ENCODE measurements at regions not wholly inside any gene's neighbourhood (a gene's known extent, or its start where the extent isn't known, plus 50 kb on each side); places are given as distances from the start of the nearest gene placed in this dataset.
"Not testable (repeated sequence)": the region's sequence is repeated elsewhere in the genome, so short reads cannot be mapped to it uniquely, and the experiment has no call there.

DNA sequence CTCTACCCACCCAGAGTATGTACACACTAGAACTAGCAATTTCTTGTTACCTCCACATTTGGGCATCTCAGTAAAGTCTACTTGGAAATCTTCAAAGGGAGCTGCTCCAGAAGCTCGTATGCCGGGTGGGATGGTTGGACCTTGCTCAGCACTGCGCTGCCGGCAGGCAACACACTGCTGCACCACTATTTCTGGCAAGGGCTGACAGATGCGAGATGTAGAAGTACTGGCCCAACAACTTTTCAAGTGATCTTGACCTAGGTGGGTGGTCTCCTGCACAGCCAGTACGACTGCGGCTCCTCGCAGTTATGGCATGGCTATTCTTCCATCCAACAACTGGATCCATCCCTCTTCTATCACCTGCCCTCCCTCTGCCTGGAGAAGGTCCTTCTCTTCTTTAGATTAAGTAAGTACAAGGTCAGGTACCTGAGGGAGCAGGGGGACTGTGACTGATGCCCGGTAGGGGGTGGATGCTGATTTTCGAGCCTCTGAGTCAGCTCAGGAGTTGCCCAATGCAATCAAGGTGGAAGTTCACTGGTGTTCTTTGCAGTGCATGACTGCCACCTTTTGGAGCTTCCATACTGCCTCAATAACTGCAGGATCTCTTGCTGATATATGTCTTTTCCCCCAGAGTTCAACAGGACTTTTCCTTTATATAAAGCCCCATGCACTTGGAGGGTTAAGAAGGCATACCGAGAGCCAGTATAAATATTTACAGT lies 100.4 kb upstream of the SLC1A4 start:
- DNase-seq: no peak

DNA sequence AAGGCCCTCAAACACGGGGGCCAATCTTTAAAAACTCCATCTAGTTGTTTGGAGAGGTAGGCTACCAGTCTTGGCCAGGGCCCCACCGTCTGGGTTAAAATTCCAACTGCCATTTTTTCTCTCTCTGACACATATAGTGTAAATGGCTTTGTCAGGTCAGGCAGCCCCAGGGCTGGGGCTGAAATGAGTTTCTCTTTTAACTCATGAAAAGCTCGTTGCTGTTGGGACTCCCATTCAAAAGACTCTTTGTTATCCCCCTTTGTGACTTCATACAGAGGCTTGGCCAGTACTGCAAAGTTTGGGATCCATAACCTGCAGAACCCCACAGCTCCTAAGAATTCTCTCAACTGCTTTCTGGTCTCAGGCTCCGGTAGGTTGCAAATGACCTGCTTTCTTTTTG lies 99.4 kb upstream of the SLC1A4 start:
- no peak for DNase-seq

DNA sequence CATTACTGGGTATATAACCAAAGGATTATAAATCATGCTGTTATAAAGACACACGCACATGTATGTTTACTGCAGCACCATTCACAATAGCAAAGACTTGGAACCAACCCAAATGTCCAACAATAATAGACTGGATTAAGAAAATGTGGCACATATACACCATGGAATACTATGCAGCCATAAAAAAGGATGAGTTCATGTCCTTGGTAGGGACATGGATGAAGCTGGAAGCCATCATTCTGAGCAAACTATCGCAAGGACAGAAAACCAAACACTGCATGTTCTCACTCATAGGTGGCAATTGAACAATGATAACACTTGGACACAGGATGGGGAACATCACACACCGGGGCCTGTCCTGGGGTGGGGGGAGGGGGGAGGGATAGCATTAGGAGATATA lies 92.6 kb upstream of the SLC1A4 start:
- DNase-seq: not testable (repeated sequence)

DNA sequence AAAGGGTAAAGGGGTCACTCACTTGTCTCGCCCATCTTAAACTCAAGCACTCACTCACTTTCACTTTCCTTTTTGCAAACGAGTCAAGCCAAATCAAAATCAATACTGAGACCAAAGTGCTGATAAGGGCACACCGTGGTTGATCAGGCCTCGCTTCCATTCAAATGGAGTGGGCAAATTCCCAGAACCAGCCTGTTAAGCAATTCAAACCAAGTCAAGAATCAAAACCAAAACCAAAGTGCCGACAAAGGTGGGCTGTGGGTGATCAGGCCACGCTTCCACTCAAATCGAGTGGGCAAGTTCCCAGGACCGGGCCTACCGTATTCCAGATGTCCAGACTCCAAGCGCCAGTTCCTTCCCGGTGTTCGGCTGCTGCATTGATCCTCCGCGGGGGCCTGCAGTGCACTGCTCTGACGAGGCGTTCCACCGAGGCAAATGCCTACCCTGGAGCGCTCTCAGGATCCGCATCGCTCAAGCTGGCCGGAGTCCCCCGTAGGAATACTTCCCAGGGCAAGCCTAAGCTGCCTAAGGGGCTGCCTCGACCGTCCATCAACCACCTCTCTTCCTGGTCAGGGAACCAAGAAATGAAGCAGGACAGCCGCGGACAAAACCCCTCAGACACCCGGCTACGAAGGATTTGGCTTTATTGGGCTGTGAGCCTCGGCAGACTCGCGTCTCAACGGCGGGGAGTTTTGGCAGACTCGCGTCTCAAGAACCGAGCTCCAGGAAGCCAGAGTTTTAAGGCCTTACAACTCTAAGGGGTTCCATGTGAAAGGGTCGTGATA lies 89.9 kb upstream of the SLC1A4 start:
- DNase-seq: no peak

DNA sequence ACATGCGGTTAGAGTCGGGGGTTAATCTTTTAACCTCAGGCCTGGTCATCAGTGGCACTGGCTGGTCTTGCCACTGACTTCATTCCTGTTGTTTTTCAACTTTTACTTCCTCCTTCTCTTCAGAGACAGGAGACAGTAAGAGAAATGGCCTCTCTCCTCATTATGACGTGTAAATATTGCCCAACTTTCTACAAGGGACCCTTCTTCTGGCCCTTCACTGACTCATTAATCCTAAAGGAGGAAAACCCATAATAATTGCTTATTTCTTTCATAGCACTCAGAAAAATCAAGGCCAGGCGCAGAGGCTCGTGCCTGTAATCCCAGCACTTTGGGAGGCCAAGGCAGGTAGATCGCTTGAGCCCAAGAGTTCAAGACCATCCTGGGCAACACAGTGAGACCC lies 89.3 kb upstream of the SLC1A4 start:
- DNase-seq: not testable (repeated sequence)

DNA sequence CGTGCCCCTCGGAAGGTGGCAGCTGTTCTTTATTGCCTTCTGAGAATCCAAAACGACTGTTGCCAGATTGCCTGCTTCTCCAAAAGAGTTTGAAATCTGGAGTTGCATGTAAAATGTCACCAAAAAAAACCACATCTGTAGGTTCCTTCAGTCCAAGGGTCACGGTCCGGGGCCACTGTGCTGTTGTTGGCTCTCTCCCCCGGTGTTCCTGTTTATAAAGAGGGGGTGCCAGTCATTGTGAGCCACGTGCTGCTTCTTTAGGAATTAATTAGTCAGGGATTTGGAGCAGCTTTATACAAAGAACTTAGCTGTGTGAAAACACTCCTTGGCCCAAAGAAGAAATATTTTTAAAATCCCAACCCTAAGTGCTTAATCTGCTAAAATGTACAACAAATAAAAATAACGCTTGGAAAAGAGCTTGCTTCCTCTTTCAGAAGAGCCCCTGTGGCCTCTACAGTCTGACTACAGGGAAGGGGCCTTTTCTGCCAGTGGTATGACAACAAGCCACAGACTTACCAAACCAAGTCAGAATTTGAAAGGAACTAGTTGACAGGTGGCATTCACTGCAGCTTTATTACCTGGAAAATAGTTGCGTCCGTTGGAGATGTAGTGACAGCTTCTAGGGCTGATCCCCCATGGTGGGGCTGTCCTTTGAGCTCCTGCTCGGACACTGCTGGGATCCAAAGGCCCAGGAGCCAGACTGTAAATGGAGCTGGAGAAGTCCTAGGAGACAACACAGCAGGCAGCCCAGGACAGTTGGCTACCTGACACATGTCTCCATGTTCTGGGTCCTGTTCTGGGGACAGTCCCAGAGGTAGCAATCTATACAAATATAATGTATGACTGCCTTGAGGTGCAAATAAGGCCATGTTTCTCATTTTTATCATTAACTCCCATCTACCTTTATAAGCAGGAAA lies 84.5 kb upstream of the SLC1A4 start:
- DNase-seq: no peak

DNA sequence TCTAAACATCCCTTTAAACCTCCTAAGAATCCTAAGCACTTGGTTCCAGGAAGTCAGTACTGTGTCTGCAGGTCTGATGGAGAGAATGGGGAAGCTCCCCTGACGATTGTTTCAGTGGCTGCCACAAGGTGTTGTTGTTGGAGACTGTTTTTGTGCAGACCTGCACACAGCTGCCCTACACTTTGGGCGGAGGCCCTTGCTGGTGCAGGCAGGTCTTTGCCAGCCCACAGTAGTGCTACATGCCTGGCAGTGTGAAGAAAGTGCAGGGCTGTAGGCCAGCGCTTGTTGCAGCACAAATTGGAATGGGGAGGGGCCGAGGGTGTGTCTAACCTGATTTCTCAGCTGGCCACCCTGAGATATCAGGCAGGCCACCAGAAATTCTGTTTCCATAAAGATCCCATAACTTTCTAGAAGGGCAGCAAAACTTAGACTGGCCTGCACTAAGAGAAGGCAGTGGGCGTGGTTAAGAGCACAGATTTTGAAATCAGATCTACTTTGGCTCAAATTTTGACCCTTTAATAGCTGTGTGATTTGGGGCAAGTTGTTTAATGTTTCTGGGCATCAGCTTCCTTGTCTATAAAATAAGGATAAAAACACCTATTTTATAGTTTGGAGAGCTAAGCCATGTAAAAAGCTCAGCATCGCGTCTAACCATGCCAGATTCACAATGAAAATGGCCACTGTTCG lies 83.7 kb upstream of the SLC1A4 start:
- DNase-seq: no peak

DNA sequence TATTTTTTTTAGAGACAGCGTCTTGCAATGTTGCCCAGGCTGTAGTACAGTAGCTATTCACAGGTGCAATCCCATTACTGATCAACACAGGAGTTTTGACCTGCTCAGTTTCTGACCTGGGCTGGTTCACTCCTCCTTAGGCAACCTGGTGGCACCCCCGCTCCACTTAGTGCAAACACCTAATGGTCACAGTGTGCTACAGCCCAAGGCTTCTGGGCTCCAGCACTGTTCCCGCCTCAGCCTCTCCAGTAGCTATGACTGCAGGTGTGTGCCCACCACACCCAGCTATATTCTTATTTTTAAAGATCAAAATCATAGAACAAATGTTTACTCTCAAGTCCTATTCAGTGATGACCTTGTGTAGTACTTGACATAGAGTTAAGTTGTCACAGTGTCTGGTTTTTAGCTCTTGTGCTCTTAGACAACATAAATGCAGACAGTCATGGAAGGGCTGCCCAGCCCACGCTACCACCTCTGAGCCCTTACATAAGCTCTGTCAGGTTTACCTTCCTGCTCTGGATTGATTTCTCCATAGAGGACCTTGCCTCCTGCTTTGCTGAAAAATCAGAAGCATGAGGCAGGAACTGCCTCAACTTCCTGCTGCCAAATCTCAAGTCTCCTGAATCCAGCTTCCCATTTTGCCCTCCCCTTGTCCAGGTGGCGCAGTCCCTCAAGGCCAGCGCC lies 82.2 kb upstream of the SLC1A4 start:
- DNase-seq: peak; percentile 13

DNA sequence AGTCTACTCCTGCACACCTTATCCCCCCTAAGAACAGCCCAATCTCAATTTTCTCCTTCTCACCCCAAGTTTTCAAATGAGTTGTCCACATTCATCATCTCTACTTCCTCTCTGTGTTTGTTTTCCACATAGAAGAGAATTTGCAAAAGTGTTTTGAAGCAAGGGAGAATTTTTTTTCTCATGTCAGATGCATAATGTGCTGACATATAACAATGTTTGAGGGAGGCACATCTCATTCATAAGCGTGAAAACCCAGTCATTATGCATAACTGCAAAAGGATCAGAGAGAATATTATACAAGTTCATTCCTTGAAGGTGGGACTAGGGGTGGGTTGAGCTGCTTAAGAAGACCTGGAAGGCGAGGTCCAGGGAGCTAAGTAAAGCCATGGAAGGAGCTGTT lies 80.8 kb upstream of the SLC1A4 start:
- DNase-seq: no peak

DNA sequence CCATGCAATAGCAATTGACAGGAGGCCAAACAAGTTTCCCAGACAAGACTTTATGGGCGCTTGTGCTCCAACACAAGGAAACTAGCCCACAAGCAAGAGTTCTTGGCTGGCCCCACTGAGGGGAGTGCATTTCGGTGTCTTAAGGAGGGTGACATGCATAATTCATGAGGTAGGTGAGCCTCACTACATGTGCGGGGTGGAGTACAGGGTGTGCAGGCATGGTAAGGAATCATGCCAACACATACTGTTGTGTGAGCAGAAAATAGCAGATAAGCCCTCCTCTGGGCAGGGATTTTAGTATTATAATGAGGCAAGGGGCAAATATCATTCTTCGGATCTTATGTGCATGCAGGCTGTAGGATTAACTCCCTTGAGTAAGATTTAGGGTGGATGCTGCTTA lies 78.7 kb upstream of the SLC1A4 start:
- DNase-seq: no peak

DNA sequence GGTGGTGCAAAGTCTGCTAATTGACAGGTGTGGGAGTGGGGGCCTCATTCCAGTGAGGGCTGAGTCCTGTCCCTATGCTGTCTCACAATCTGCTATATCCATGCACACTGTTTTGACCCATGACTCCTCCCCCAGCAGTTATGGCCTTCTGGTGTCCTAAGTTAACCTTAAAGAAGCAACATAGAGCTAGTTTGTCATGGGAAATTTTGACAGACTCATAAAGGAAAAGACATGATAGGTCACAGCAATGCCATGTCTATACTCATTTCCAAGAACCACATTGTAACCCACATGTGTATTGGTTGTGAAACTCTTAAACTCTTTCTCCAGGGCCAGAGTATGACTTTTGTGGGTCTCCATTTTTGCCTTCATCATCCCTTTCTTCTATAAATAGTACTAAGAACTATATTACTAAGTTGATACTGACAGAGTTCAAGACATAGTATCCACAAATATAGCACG lies 78.2 kb upstream of the SLC1A4 start:
- DNase-seq: no peak

DNA sequence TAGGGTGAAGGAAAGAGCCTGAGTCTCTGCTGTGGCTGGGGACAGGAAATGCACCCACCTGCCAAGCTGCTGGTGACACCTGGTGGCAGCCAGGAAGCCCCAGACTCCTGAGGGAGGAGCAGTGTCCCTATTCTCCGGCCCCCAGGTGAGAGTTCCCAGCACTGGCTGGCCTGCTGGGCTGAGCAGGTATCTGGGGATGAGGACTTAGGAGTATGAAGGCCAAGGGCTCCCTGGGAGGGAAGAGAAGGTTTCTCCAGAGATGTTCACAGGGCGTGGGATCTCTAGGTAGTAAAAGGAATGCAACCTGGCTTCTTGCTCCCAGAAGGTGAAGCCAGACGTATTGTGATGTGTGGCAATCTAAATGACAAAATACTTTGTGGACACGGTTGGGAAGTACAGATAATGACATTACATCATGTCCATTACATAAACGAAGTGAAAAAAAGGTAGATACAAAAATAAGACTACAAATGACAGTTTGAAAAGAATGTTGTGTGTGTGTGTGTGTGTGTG lies 75.8 kb upstream of the SLC1A4 start:
- peak; percentile 1 for DNase-seq

DNA sequence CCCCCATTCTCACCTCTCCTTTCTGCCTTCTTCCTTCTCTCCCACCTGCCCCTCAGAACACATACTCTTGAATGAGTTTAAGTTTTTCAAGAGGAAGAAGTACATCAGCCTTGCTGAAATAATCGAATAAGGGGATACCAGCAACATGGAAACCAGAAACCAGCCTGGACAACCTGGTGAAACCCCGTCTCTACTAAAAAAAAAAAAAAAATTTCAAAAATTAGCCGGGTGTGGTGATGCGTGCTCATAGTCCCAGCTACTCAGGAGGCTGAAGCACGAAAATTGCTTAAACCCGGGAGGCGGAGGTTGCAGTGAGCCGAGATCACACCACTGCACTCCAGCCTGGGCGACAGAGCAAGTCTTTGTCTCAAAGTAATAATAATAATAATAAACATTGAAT lies 75.0 kb upstream of the SLC1A4 start:
- DNase-seq: no peak

DNA sequence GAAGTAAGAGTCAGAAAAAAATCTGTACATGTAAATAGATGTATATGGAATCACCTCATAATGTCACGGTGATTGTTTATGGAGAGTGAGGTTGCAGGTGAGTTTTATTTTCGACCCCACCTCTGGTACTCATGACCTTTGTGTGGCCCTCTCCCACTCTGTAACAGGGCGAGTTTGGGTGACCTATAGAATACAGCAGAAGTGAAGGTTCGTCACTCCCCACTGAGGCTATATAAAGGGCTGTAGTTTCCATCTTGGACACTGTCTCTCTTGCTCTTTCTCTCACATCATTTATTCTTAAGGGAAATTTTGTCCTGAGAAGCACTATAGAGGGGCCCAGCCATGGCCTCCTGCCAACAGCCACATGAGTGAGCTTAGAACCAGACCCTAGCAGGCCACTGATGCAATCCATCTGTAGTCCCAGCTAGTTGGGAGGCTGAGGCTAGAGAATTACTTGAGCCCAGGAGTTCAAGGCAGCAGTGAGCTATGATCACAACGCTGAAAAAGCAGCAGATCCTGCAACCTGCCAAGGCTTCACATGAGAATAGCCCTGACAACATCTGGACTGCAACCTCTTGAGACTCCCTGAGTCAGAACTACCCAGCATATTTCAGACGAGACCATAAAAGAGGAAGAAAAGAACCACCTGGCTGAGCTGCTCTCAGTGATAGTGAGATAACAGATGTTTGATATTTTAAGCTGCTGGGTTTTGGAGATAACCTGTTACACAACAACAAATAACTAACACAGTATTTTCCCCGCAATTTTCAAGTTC lies 74.3 kb upstream of the SLC1A4 start:
- no peak for DNase-seq

DNA sequence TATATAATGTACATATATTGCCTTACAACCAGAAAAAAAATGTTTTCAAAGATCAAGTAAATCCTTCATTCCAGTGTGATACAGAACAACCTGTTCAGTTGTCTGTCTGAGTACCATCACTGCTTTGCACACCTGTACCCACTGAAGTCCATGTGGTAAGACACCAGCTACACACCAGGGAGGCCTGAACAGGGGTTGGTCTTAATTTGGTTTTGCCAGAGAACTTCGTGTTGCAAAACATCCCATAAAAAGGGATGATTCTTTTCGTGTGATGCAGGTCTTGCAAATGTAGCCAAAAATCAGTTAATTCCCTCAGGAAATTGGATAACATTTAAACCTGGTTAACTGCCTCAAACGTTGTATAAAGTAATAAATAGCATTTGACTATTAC lies 73.7 kb upstream of the SLC1A4 start:
- no peak for DNase-seq

DNA sequence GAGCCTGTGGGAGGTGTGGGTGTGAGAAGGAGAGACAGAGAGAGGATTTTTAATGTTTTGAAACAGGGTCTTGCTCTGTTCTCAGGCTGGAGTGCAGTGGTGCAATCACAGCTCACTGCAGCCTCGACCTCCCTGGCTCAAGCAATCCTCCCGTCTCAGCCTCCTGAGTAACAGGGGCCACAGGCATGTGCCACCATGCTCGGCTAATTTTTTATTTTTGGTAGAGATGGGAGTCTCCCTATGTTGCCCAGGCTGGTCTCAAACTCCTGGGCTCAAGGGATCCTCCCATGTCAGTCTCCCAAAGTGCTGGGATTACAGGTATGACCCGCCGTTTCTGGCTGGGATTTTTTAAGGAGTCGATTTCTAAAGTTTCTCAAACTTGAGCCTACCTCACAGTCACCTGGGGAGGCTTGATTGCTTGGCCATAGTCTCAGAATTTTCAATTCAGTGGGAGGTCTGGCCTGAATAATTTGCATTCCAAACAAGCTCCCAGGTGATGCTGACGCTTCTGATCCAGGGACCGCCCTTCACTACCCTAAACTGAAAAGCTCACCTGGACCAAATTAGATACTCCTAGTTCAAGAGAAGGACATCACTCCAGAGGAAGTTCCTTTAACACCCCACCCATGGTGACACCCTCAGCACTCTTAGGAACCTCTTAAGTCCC lies 70.8 kb upstream of the SLC1A4 start:
- no peak for DNase-seq

DNA sequence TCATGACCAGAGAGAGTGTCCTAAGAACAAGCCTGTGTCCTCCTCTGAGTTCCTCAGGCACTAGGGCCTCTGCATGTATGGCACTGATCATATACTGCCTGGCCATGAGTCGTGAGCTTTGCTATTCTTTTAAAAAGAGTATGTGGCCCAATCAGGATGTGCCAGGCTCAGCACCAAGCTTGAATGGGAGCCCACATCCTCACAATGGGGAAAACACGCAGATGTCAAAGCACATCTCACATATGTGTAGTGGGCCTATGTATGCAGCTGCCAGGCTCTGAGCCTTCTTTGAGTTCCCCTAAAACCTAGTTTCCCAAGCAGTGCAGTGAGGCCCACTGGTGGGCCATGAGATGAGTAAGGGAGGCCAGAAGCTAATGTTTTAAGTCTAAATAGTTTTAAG lies 69.9 kb upstream of the SLC1A4 start:
- DNase-seq: no peak

DNA sequence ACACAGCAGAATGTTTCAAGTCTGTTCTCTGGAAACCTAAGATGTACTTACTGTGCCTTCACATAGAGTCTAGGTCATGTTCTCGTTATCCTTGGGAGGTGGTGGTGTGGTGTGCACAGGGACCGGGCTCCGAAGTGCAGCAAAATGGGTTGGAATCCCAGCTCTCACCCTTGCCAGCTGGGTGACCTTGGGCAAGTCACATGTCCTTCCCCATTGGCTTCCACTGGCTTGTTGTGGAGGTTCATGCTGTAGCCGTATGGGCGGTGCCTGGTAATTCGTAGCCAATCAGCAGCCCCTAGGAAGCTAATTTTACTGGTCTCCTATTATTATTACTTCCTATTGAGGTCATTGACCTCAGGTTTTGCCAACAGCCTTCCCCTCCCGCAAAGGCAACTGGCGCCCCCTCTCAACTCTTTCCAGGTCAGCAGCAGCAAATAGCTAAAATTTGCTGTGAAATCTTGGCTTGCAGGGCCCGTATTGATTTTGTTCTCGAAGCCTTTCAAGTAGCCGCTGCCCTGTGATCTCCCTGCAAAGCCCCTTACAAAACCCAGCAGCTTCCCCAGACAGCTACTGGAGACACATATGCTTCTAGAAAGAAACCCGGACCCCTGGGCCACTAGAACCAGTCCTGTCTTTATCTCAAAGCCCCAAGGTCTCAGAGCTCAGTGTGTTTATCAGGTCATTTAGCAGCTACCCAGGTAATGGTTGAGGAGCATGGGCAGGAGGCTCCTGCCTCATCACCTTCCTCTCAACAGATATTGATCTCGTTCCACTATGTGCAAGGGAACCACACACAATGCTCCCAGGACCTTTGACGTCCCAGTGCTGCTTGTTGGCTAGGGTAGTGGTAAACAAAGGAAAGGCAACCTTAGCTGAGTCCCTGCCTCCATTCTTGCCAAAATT lies 66.5 kb upstream of the SLC1A4 start:
- DNase-seq: no peak

DNA sequence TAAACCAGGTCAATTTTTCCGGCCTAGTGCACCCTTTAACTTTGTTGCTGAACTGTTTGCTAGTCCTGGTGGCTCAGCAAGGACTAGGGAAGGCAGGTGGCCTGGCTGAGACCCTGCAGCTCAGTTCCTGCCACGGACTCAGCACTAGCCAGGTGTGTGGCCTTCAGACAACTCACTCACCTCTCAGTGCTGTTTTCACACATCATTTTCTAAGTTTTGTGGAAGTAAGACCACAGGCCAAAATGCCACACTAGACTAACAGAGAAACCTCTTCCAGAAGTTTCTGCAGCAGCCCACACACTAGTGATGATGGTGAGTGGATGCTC lies 65.9 kb upstream of the SLC1A4 start:
- DNase-seq: no peak

All from NCI-H2029 (cell line).